ENCODE measurements at regions not wholly inside any gene's neighbourhood (a gene's known extent, or its start where the extent isn't known, plus 50 kb on each side); places are given as distances from the start of the nearest gene placed in this dataset.

GRCh38 chr5:174524351-174524750, 200.0 kb upstream of the MSX2 start:
- no peaks in the 10 kb centered on the region for H3K36me3 ChIP-seq (ENCODE audit: insufficient read depth, low read length)
- H4K20me1 ChIP-seq (ENCODE audit: insufficient read depth, low read length, poor library complexity, severe bottlenecking), result no peaks in the 10 kb centered on the region
- H3K4me3 ChIP-seq (ENCODE audit: low read length, poor library complexity, severe bottlenecking), result no peak overlapping the region
- H2AFZ ChIP-seq (ENCODE audit: low read length), result no peak overlapping the region
- H3K4me1 ChIP-seq (ENCODE audit: insufficient read depth, low read length, poor library complexity, severe bottlenecking), result peaks cover 13% of the 10 kb centered on the region
- H3F3A ChIP-seq (ENCODE audit: low read depth), result no peaks in the 10 kb centered on the region
- H3K4me2 ChIP-seq (ENCODE audit: low read depth, low read length, poor library complexity, severe bottlenecking), result no peak overlapping the region
- H3K9me3 ChIP-seq (ENCODE audit: insufficient read depth, low read depth, low read length), result no peaks in the 10 kb centered on the region
- H3K79me2 ChIP-seq (ENCODE audit: insufficient read depth, low read length), result no peaks in the 10 kb centered on the region
- H3K9me2 ChIP-seq (replicated peaks; ENCODE audit: low read depth, low read length), result no peaks in the 10 kb centered on the region
- H3K27me3 ChIP-seq (ENCODE audit: insufficient read depth, low read length, poor library complexity, severe bottlenecking), result no peaks in the 10 kb centered on the region
- TF ChIP-seq CTCF (conservative IDR thresholded peaks at IDR 0.05; ENCODE audit: low read length) (no peak), EZH2phosphoT487 (IDR thresholded peaks at IDR 0.05; ENCODE audit: borderline replicate concordance) (no peak)
- no peak overlapping the region for H3K9ac ChIP-seq (ENCODE audit: low read depth, low read length, poor library complexity, severe bottlenecking)

GRCh38 chr5:174526177-174526576, 198.2 kb upstream of the MSX2 start:
- H3F3A ChIP-seq (ENCODE audit: low read depth), result no peaks in the 10 kb centered on the region
- no peaks in the 10 kb centered on the region for H3K27me3 ChIP-seq (ENCODE audit: insufficient read depth, low read length, poor library complexity, severe bottlenecking)
- no peak for TF ChIP-seq CTCF (conservative IDR thresholded peaks at IDR 0.05; ENCODE audit: low read length)
- no peak for TF ChIP-seq EZH2phosphoT487 (IDR thresholded peaks at IDR 0.05; ENCODE audit: borderline replicate concordance)
- no peak overlapping the region for H3K4me2 ChIP-seq (ENCODE audit: low read depth, low read length, poor library complexity, severe bottlenecking)
- H3K4me1 ChIP-seq (ENCODE audit: insufficient read depth, low read length, poor library complexity, severe bottlenecking), result peaks cover 23% of the 10 kb centered on the region
- H3K9me3 ChIP-seq (ENCODE audit: insufficient read depth, low read depth, low read length), result no peaks in the 10 kb centered on the region
- no peak overlapping the region for H3K9ac ChIP-seq (ENCODE audit: low read depth, low read length, poor library complexity, severe bottlenecking)
- no peak overlapping the region for H3K4me3 ChIP-seq (ENCODE audit: low read length, poor library complexity, severe bottlenecking)
- no peaks in the 10 kb centered on the region for H3K9me2 ChIP-seq (replicated peaks; ENCODE audit: low read depth, low read length)
- H3K36me3 ChIP-seq (ENCODE audit: insufficient read depth, low read length), result no peaks in the 10 kb centered on the region
- no peak overlapping the region for H2AFZ ChIP-seq (ENCODE audit: low read length)
- no peaks in the 10 kb centered on the region for H3K79me2 ChIP-seq (ENCODE audit: insufficient read depth, low read length)
- no peaks in the 10 kb centered on the region for H4K20me1 ChIP-seq (ENCODE audit: insufficient read depth, low read length, poor library complexity, severe bottlenecking)

GRCh38 chr5:174527916-174528540, 196.4 kb upstream of the MSX2 start:
- Histone ChIP-seq H3K9me2 (replicated peaks; ENCODE audit: low read depth, low read length) (no peaks in the 10 kb centered on the region), H3K36me3 (ENCODE audit: insufficient read depth, low read length) (no peaks in the 10 kb centered on the region), H3K9ac (ENCODE audit: low read depth, low read length, poor library complexity, severe bottlenecking) (peak overlapping the region; percentile 56), H3K9me3 (ENCODE audit: insufficient read depth, low read depth, low read length) (no peaks in the 10 kb centered on the region), H3K4me2 (ENCODE audit: low read depth, low read length, poor library complexity, severe bottlenecking) (peak overlapping the region; percentile 75), H3K27me3 (ENCODE audit: insufficient read depth, low read length, poor library complexity, severe bottlenecking) (no peaks in the 10 kb centered on the region), H3K4me1 (ENCODE audit: insufficient read depth, low read length, poor library complexity, severe bottlenecking) (peaks cover 41% of the 10 kb centered on the region), H3K4me3 (ENCODE audit: low read length, poor library complexity, severe bottlenecking) (peak overlapping the region; percentile 48), H3F3A (ENCODE audit: low read depth) (no peaks in the 10 kb centered on the region), H3K79me2 (ENCODE audit: insufficient read depth, low read length) (no peaks in the 10 kb centered on the region), H4K20me1 (ENCODE audit: insufficient read depth, low read length, poor library complexity, severe bottlenecking) (no peaks in the 10 kb centered on the region), H2AFZ (ENCODE audit: low read length) (peak overlapping the region; percentile 45)
- no peak for TF ChIP-seq EZH2phosphoT487 (IDR thresholded peaks at IDR 0.05; ENCODE audit: borderline replicate concordance)
- no peak for TF ChIP-seq CTCF (conservative IDR thresholded peaks at IDR 0.05; ENCODE audit: low read length)

Measured in Loucy (cell line).